ENCODE measurements at regions not wholly inside any gene's neighbourhood (a gene's known extent, or its start where the extent isn't known, plus 50 kb on each side); places are given as distances from the start of the nearest gene placed in this dataset.

- H3K27ac ChIP-seq (ENCODE audit: low read depth in 2 of 2, low read length in 2 of 2) = no peak overlapping the region
- peaks cover 0 to 10% (median 7%) of the 10 kb centered on the region in 3 donors for H3K4me1 ChIP-seq (ENCODE audit: control insufficient read depth in 2 of 3, insufficient read depth in 2 of 3, low read depth in 1 of 3, low read length in 3 of 3)
- no peaks in the 10 kb centered on the region for H3K9me3 ChIP-seq (ENCODE audit: control insufficient read depth in 2 of 3, insufficient read depth in 1 of 3, low read length in 3 of 3)
- DNase-seq (no peak), FAIRE-seq (peak; percentile 55)
- no peak overlapping the region for H3K4me3 ChIP-seq (ENCODE audit: low read length in 3 of 3)
- TF ChIP-seq CTCF (IDR thresholded peaks at IDR 0.05; ENCODE audit: borderline replicate concordance, extremely low read depth, insufficient read depth) = no peak
- no peak overlapping the region for H3K9ac ChIP-seq (ENCODE audit: low read length in 3 of 3)
- intact Hi-C loops (cut with DNase I) = no loop called here
- no peaks in the 10 kb centered on the region for H3K36me3 ChIP-seq (ENCODE audit: control insufficient read depth in 2 of 3, insufficient read depth in 3 of 3, low read length in 3 of 3)
- no peaks in the 10 kb centered on the region for H3K27me3 ChIP-seq (ENCODE audit: control insufficient read depth, insufficient read depth, low read length)
Measured at GRCh38 chr15:66917904-66918448, 147.4 kb upstream of the SMAD3 start.

- no peak for FAIRE-seq
- DNase-seq = peak in 1 of 5 donors; percentile 31
Measured at GRCh38 chr15:66919421-66919820, 146.0 kb upstream of the SMAD3 start.

GRCh38 chr15:66921319-66921915 is 144.0 kb upstream of the SMAD3 start:
- DNase-seq (peak in 1 of 5 donors; percentile 23), FAIRE-seq (no peak)
- Histone ChIP-seq H3K9ac (ENCODE audit: low read length in 3 of 3) (no peak overlapping the region), H3K9me3 (ENCODE audit: control insufficient read depth in 2 of 3, insufficient read depth in 1 of 3, low read length in 3 of 3) (no peaks in the 10 kb centered on the region), H3K4me1 (ENCODE audit: control insufficient read depth in 2 of 3, insufficient read depth in 2 of 3, low read depth in 1 of 3, low read length in 3 of 3) (peaks cover 0 to 10% (median 7%) of the 10 kb centered on the region in 3 donors), H3K4me3 (ENCODE audit: low read length in 3 of 3) (no peak overlapping the region), H3K27me3 (ENCODE audit: control insufficient read depth, insufficient read depth, low read length) (no peaks in the 10 kb centered on the region), H3K36me3 (ENCODE audit: control insufficient read depth in 2 of 3, insufficient read depth in 3 of 3, low read length in 3 of 3) (no peaks in the 10 kb centered on the region), H3K27ac (ENCODE audit: low read depth in 2 of 2, low read length in 2 of 2) (no peak overlapping the region)
- TF ChIP-seq CTCF (IDR thresholded peaks at IDR 0.05; ENCODE audit: borderline replicate concordance, extremely low read depth, insufficient read depth) = no peak
- intact Hi-C loops (cut with DNase I) = no loop called here

More at GRCh38 chr15:66919421-66919820, 146.0 kb upstream of the SMAD3 start:
- no peak overlapping the region for H3K4me3 ChIP-seq (ENCODE audit: low read length in 3 of 3)
- H3K9ac ChIP-seq (ENCODE audit: low read length in 3 of 3) = no peak overlapping the region
- intact Hi-C loops (cut with DNase I) = no loop called here
- no peak for TF ChIP-seq CTCF (IDR thresholded peaks at IDR 0.05; ENCODE audit: borderline replicate concordance, extremely low read depth, insufficient read depth)
- no peaks in the 10 kb centered on the region for H3K9me3 ChIP-seq (ENCODE audit: control insufficient read depth in 2 of 3, insufficient read depth in 1 of 3, low read length in 3 of 3)
- no peaks in the 10 kb centered on the region for H3K27me3 ChIP-seq (ENCODE audit: control insufficient read depth, insufficient read depth, low read length)
- H3K36me3 ChIP-seq (ENCODE audit: control insufficient read depth in 2 of 3, insufficient read depth in 3 of 3, low read length in 3 of 3) = no peaks in the 10 kb centered on the region
- H3K4me1 ChIP-seq (ENCODE audit: control insufficient read depth in 2 of 3, insufficient read depth in 2 of 3, low read depth in 1 of 3, low read length in 3 of 3) = peaks cover 0 to 10% (median 7%) of the 10 kb centered on the region in 3 donors
- H3K27ac ChIP-seq (ENCODE audit: low read depth in 2 of 2, low read length in 2 of 2) = no peak overlapping the region
